GM12891 (cell line): ENCODE measurements at regions not wholly inside any gene's neighbourhood (a gene's known extent, or its start where the extent isn't known, plus 50 kb on each side); places are given as distances from the start of the nearest gene placed in this dataset.

Experiments used
- PAX5 ChIP-seq: IDR thresholded peaks from 2 replicates; pipeline ENCODE4 v1.6.1; 2011; ENCODE audit warnings: low read length, moderate library complexity, mild to moderate bottlenecking; ENCODE audit not compliant: insufficient read depth, severe bottlenecking
- POLR2A ChIP-seq: IDR thresholded peaks from 2 replicates; pipeline ENCODE4 v1.6.1; 2011; ENCODE audit warnings: low read depth, low read length, control low read depth
- POLR2AphosphoS5 ChIP-seq: IDR thresholded peaks from 2 replicates; pipeline ENCODE4 v1.6.1; 2011; ENCODE audit warnings: low read depth, low read length, control low read depth
- POU2F2 ChIP-seq: IDR thresholded peaks from 2 replicates; pipeline ENCODE4 v1.6.1; 2011; ENCODE audit warnings: low read depth, mild to moderate bottlenecking, control low read depth, low read length, moderate library complexity
- SPI1 ChIP-seq: IDR thresholded peaks from 2 replicates; pipeline ENCODE4 v1.6.1; 2011; ENCODE audit warnings: low read depth, low read length, control low read depth
- TAF1 ChIP-seq: IDR thresholded peaks from 2 replicates; pipeline ENCODE4 v1.6.1; 2011; ENCODE audit warnings: low read depth, low read length, control low read depth

GRCh38 chr9:129456549-129457324, 164.2 kb downstream of the C9orf50 start:
- no peak for TF ChIP-seq POLR2AphosphoS5
- TF ChIP-seq POLR2A = no peak
- TF ChIP-seq TAF1 = no peak
- TF ChIP-seq PAX5 = no peak
- TF ChIP-seq POU2F2 = no peak
- TF ChIP-seq SPI1 = no peak
